A549 (cell line): ENCODE measurements at regions not wholly inside any gene's neighbourhood (a gene's known extent, or its start where the extent isn't known, plus 50 kb on each side); places are given as distances from the start of the nearest gene placed in this dataset.

ENCODE experiments used
- ATAC-seq, 2 experiments: fragments of 200-7000 bp in 1 of 2; fragments of >200 bp in 1 of 2; cut with Nextera tagmentation in 1 of 2; cut with Tn5 transposase in 1 of 2; 3 replicates each; pipeline versions ENCODE4 v1.8.0 to v1.9.1; 2018 to 2020; ENCODE audit warnings: mild to moderate bottlenecking in 1 of 2, moderate library complexity in 1 of 2
- CTCF ChIA-PET: fragments of 300-600 bp; sonication (Branson Sonifier 250); formaldehyde crosslinking; extraction: SDS; loops from one replicate; lab custom pipeline; 2021; ENCODE audit warnings: antibody characterized with exemption, inconsistent platforms; lab: Yijun Ruan, JAX
- POLR2A ChIA-PET: fragments of 350-600 bp; formaldehyde crosslinking; extraction: SDS; loops from one replicate; lab custom pipeline; 2021; ENCODE audit warnings: antibody characterized with exemption, inconsistent platforms; lab: Yijun Ruan, JAX
- DNase-seq, 2 experiments: peaks; one replicate each; pipeline versions ENCODE4 v3.0.0 to v3.0.0-alpha.2; 2011 to 2016; ENCODE audit warnings: low read depth in 1 of 2, low spot score in 1 of 2
- FAIRE-seq: peaks from 2 replicates; lab custom pipeline; 2011; peaks lifted over from hg19 to GRCh38; lab: Jason Lieb, UNC
- H3K27ac ChIP-seq, 2 experiments: fragments of >200 bp; sonication (Bioruptor Twin); formaldehyde crosslinking; 3 replicates each; pipeline ENCODE4 v1.5.1; 2016 to 2017
- H3K4me1 ChIP-seq: fragments of >200 bp; sonication (Bioruptor Twin); formaldehyde crosslinking; 3 replicates; pipeline ENCODE4 v1.6.1; 2016
- H3K4me2 ChIP-seq: fragments of >200 bp; sonication (Bioruptor Twin); formaldehyde crosslinking; 3 replicates; pipeline ENCODE4 v1.6.1; 2016
- H3K4me3 ChIP-seq: fragments of >200 bp; sonication (Bioruptor Twin); formaldehyde crosslinking; 3 replicates; pipeline ENCODE4 v1.5.1; 2016
- H3K9me3 ChIP-seq: fragments of >200 bp; sonication (Bioruptor Twin); formaldehyde crosslinking; 3 replicates; pipeline ENCODE4 v1.6.1; 2016
- BHLHE40 ChIP-seq: IDR thresholded peaks from 2 replicates; pipeline ENCODE4 v1.6.1; 2012; ENCODE audit warnings: low read depth, low read length, inconsistent platforms
- FOSB ChIP-seq: fragments of 250-450 bp; sonication (Bioruptor Pico); IDR thresholded peaks from 2 replicates; pipeline ENCODE4 v1.5.0; 2020; ENCODE audit warnings: mild to moderate bottlenecking, moderate library complexity
- FOSL2 ChIP-seq, 2 experiments: fragments of 450-650 bp in 1 of 2; fragments of >200 bp in 1 of 2; sonication (Bioruptor Twin) in 1 of 2; formaldehyde crosslinking; IDR thresholded peaks; 2 replicates each; pipeline versions ENCODE4 v1.5.0 to v1.6.1; 2016 to 2020; ENCODE audit warnings: mild to moderate bottlenecking in 1 of 2, moderate library complexity in 1 of 2
- FOXS1 ChIP-seq: fragments of 250-450 bp; sonication (Bioruptor Pico); IDR thresholded peaks from 2 replicates; pipeline ENCODE4 v1.5.0; 2020; ENCODE audit warnings: mild to moderate bottlenecking, moderate library complexity
- HEYL ChIP-seq: fragments of 250-450 bp; sonication (Bioruptor Pico); IDR thresholded peaks from 2 replicates; pipeline ENCODE4 v1.8.0; 2021; ENCODE audit warnings: mild to moderate bottlenecking, moderate library complexity
- HOXA7 ChIP-seq: fragments of 250-450 bp; sonication (Bioruptor Pico); IDR thresholded peaks from 2 replicates; pipeline ENCODE4 v1.5.0; 2020; ENCODE audit warnings: mild to moderate bottlenecking, moderate library complexity
- HOXB13 ChIP-seq: fragments of 250-450 bp; sonication (Bioruptor Pico); IDR thresholded peaks from 2 replicates; pipeline ENCODE4 v1.5.0; 2020; ENCODE audit warnings: low read depth, mild to moderate bottlenecking, moderate library complexity
- JUN ChIP-seq, 2 experiments: fragments of >200 bp; sonication (Bioruptor Twin); formaldehyde crosslinking; IDR thresholded peaks; 2 replicates in 1 of 2; 3 replicates in 1 of 2; pipeline ENCODE4 v1.6.1; 2016 to 2017
- KDM5A ChIP-seq: fragments of 200-600 bp; sonication (generic); IDR thresholded peaks from 2 replicates; pipeline ENCODE4 v1.6.1; 2016; ENCODE audit warnings: antibody characterized with exemption, mild to moderate bottlenecking
- MAFK ChIP-seq: fragments of 450-650 bp; IDR thresholded peaks from 2 replicates; pipeline ENCODE4 v1.6.1; 2014; ENCODE audit not compliant: partially characterized antibody
- MYC ChIP-seq: IDR thresholded peaks from 2 replicates; pipeline ENCODE4 v1.6.1; 2012; ENCODE audit warnings: mild to moderate bottlenecking, inconsistent platforms, low read length, improper control_type of control experiment, borderline replicate concordance
- NFE2L2 ChIP-seq: fragments of 150-350 bp; conservative IDR thresholded peaks from 2 replicates; pipeline ENCODE4 v1.6.1; 2014; ENCODE audit warnings: low read length
- POLR2A ChIP-seq: IDR thresholded peaks from 2 replicates; pipeline ENCODE4 v1.6.1; 2012; ENCODE audit warnings: mild to moderate bottlenecking, low read length
- RCOR1 ChIP-seq: fragments of 150-350 bp; IDR thresholded peaks from 2 replicates; pipeline ENCODE4 v1.6.1; 2014; ENCODE audit warnings: antibody characterized with exemption, low read length, low read depth
- SREBF2 ChIP-seq: fragments of 450-650 bp; IDR thresholded peaks from 2 replicates; pipeline ENCODE4 v1.6.1; 2014; ENCODE audit warnings: mild to moderate bottlenecking, moderate library complexity
- ZC3H11A ChIP-seq: fragments of 450-650 bp; IDR thresholded peaks from 2 replicates; pipeline ENCODE4 v1.6.1; 2014; ENCODE audit warnings: antibody characterized with exemption, mild to moderate bottlenecking
- ZNF302 ChIP-seq: fragments of 250-450 bp; sonication (Bioruptor Pico); IDR thresholded peaks from 2 replicates; pipeline ENCODE4 v1.9.0; 2021; ENCODE audit warnings: inconsistent platforms, mild to moderate bottlenecking, moderate library complexity
- ZSCAN20 ChIP-seq: fragments of 250-450 bp; sonication (Bioruptor Pico); IDR thresholded peaks from 2 replicates; pipeline ENCODE4 v1.8.0; 2022; ENCODE audit warnings: mild to moderate bottlenecking, moderate library complexity
- WGBS: methylation state at CpG from one replicate; pipeline ENCODE4 v1.1.6; 2017; ENCODE audit errors: missing lambda C conversion rate; 5-methylcytosine and 5-hydroxymethylcytosine counted together
- TF ChIP-seq, protein P1 (sequence below): fragments of >200 bp; sonication (Bioruptor Twin); formaldehyde crosslinking; IDR thresholded peaks from 2 replicates; pipeline ENCODE4 v1.6.1; 2016
- TF ChIP-seq, protein P2 (sequence below): fragments of 250-450 bp; sonication (Bioruptor Pico); IDR thresholded peaks from 2 replicates; pipeline ENCODE4 v1.5.0; 2021; ENCODE audit warnings: mild to moderate bottlenecking, moderate library complexity, borderline replicate concordance
- TF ChIP-seq, protein P3 (sequence below): fragments of >200 bp; sonication (Bioruptor Twin); formaldehyde crosslinking; IDR thresholded peaks from 3 replicates; pipeline ENCODE4 v1.5.1; 2016
- TF ChIP-seq, protein P4 (sequence below): IDR thresholded peaks from 2 replicates; pipeline ENCODE4 v1.6.1; 2012
- TF ChIP-seq, protein P5 (sequence below): fragments of 250-450 bp; sonication (Bioruptor Pico); IDR thresholded peaks from 2 replicates; pipeline ENCODE4 v1.5.0; 2020; ENCODE audit warnings: low read depth, mild to moderate bottlenecking, moderate library complexity
- TF ChIP-seq, protein P6 (sequence below): fragments of 150-350 bp; IDR thresholded peaks from 2 replicates; pipeline ENCODE4 v1.6.1; 2014; ENCODE audit warnings: low read depth, mild to moderate bottlenecking, low read length

DNA sequence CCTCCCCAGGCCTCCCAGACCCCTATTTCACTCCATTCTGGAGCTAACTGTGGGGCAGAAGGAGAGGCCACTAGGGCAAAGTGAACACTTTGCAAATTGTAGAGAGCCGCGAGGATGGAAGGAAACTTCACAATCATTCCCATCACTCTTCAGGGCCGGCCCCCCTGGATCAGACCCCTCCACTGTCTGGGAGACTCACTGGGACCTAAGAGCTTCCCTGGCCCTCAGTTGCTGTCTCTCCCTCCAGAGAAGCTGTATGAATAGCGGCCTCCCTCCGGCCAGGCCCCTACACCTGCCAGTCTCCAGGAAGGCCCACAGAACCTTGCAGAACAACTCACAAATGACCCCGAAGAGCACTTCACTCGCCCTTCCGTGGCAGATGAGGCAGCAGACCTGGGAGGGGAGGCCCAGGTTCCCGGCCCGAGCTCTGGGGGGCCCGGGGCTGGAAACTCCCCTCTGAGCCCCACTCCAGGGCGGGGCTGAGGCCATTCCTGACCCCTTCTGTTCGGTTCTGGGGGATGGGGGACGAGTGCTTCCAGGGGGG lies 141.9 kb upstream of the IER5L start:
- H3K4me1 ChIP-seq, result peaks cover 50% of the 10 kb centered on the region
- H3K4me3 ChIP-seq, result no peak overlapping the region
- CTCF ChIA-PET, result interaction anchor here (0.6 to 1.3 kb wide), 11 partner anchors 7 to 301 kb away, joined by 3 to 5 read pairs (median 3); partner anchors contain the start of gene C9orf50
- peak overlapping the region; percentile 44 to 82; a peak in 5 of 6 replicates for H3K27ac ChIP-seq
- WGBS, result 90% methylated on average over 11 of the region's 14 CpGs
- no peak for FAIRE-seq
- TF ChIP-seq, protein P1, sequence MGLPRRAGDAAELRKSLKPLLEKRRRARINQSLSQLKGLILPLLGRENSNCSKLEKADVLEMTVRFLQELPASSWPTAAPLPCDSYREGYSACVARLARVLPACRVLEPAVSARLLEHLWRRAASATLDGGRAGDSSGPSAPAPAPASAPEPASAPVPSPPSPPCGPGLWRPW, result no peak
- no peak for TF ChIP-seq RCOR1
- TF ChIP-seq SREBF2, result no peak
- no peak for TF ChIP-seq ZC3H11A
- TF ChIP-seq ZSCAN20 (CRISPR knock-in tag), result no peak
- TF ChIP-seq HEYL (CRISPR knock-in tag), result no peak
- no peak for TF ChIP-seq MYC
- TF ChIP-seq, all 56 proteins: peak for 0
- DNase-seq (no peak), ATAC-seq (no peak)
- H3K4me2 ChIP-seq, result no peak overlapping the region
- POLR2A ChIA-PET, result interaction anchor here (1.1 to 1.7 kb wide), 2 partner anchors 142 to 163 kb away, joined by 3 to 8 read pairs; partner anchors contain the start of gene IER5L
- no peaks in the 10 kb centered on the region for H3K9me3 ChIP-seq

DNA sequence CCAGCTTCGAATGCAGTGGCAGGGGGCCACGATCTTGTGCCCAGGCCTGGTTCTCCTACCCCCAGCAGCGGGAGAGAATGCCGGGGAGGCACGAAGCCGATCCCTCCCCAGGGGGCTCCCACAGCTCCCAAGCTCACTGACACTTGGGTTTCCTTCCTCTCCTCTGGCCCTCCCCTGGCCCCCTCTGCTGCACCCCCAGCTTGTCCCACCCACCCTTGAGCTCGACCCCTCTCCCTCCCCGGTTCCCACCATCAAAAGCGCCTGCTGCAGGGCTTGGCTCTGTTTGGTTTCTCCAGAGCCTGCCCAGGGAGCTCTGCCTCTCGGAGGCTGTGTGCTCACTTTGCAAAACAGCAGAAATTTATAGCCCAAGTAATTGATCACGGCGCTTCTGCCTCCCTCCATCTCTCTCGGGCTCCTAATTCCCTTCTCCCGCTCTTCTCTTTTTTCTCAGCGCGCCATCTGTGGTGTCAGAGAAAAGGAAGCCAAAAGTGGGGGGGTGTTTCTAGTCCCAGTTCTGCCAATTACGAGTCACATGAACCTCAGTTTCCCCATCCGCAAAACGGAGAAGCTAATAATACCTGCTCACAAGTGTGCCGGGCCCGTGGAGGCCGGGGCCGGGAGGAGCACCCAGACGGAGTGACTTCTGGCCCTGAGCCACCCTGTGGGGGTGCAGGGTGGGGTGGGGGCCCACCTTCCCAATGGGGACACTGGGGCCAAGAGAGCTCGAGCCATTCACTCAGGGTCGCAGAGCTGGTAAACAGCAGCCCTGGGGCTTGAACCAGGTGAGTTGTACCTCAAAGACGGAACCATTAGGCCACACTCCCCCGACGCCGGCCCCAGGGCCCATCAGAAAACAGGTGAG lies 141.2 kb upstream of the IER5L start:
- WGBS, result 91% methylated on average over 25 of the region's 30 CpGs
- H3K4me1 ChIP-seq, result peaks cover 54% of the 10 kb centered on the region
- no peak overlapping the region for H3K4me3 ChIP-seq
- H3K9me3 ChIP-seq, result no peaks in the 10 kb centered on the region
- no peak overlapping the region for H3K4me2 ChIP-seq
- FAIRE-seq, result no peak
- no peak for ATAC-seq
- DNase-seq, result no peak
- H3K27ac ChIP-seq, result peak overlapping the region in 1 of 2 experiments; percentile 82; a peak in 3 of 6 replicates
- TF ChIP-seq FOSB (CRISPR knock-in tag), result no peak
- TF ChIP-seq ZNF302 (CRISPR knock-in tag), result no peak
- TF ChIP-seq, protein P2, sequence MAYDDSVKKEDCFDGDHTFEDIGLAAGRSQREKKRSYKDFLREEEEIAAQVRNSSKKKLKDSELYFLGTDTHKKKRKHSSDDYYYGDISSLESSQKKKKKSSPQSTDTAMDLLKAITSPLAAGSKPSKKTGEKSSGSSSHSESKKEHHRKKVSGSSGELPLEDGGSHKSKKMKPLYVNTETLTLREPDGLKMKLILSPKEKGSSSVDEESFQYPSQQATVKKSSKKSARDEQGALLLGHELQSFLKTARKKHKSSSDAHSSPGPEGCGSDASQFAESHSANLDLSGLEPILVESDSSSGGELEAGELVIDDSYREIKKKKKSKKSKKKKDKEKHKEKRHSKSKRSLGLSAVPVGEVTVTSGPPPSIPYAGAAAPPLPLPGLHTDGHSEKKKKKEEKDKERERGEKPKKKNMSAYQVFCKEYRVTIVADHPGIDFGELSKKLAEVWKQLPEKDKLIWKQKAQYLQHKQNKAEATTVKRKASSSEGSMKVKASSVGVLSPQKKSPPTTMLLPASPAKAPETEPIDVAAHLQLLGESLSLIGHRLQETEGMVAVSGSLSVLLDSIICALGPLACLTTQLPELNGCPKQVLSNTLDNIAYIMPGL (CRISPR knock-in tag), result no peak
- TF ChIP-seq, protein P3, sequence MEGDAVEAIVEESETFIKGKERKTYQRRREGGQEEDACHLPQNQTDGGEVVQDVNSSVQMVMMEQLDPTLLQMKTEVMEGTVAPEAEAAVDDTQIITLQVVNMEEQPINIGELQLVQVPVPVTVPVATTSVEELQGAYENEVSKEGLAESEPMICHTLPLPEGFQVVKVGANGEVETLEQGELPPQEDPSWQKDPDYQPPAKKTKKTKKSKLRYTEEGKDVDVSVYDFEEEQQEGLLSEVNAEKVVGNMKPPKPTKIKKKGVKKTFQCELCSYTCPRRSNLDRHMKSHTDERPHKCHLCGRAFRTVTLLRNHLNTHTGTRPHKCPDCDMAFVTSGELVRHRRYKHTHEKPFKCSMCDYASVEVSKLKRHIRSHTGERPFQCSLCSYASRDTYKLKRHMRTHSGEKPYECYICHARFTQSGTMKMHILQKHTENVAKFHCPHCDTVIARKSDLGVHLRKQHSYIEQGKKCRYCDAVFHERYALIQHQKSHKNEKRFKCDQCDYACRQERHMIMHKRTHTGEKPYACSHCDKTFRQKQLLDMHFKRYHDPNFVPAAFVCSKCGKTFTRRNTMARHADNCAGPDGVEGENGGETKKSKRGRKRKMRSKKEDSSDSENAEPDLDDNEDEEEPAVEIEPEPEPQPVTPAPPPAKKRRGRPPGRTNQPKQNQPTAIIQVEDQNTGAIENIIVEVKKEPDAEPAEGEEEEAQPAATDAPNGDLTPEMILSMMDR, result no peak
- TF ChIP-seq FOXS1 (CRISPR knock-in tag), result no peak
- no peak for TF ChIP-seq HOXA7 (CRISPR knock-in tag)
- TF ChIP-seq HOXB13 (CRISPR knock-in tag), result no peak
- no peak for TF ChIP-seq POLR2A
- no peak for TF ChIP-seq BHLHE40
- no peak for TF ChIP-seq JUN (IDR thresholded peaks at IDR 0.05)
- no peak for TF ChIP-seq MAFK
- no peak for TF ChIP-seq ZSCAN20 (CRISPR knock-in tag)
- TF ChIP-seq, protein P4, sequence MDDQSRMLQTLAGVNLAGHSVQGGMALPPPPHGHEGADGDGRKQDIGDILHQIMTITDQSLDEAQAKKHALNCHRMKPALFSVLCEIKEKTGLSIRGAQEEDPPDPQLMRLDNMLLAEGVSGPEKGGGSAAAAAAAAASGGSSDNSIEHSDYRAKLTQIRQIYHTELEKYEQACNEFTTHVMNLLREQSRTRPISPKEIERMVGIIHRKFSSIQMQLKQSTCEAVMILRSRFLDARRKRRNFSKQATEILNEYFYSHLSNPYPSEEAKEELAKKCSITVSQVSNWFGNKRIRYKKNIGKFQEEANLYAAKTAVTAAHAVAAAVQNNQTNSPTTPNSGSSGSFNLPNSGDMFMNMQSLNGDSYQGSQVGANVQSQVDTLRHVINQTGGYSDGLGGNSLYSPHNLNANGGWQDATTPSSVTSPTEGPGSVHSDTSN, result no peak
- TF ChIP-seq, protein P5, sequence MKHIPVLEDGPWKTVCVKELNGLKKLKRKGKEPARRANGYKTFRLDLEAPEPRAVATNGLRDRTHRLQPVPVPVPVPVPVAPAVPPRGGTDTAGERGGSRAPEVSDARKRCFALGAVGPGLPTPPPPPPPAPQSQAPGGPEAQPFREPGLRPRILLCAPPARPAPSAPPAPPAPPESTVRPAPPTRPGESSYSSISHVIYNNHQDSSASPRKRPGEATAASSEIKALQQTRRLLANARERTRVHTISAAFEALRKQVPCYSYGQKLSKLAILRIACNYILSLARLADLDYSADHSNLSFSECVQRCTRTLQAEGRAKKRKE (CRISPR knock-in tag), result no peak
- TF ChIP-seq NFE2L2, result no peak
- TF ChIP-seq FOSL2 (IDR thresholded peaks at IDR 0.05), result no peak
- TF ChIP-seq FOSL2 (CRISPR knock-in tag; IDR thresholded peaks at IDR 0.05), result no peak
- no peak for TF ChIP-seq KDM5A
- TF ChIP-seq SREBF2, result no peak
- TF ChIP-seq, protein P6, sequence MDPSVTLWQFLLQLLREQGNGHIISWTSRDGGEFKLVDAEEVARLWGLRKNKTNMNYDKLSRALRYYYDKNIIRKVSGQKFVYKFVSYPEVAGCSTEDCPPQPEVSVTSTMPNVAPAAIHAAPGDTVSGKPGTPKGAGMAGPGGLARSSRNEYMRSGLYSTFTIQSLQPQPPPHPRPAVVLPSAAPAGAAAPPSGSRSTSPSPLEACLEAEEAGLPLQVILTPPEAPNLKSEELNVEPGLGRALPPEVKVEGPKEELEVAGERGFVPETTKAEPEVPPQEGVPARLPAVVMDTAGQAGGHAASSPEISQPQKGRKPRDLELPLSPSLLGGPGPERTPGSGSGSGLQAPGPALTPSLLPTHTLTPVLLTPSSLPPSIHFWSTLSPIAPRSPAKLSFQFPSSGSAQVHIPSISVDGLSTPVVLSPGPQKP, result no peak
- ChIA-PET POLR2A (interaction anchor here (0.6 to 1.7 kb wide), 4 partner anchors 15 to 164 kb away, joined by 3 to 8 read pairs (median 4); partner anchors contain the start of gene IER5L), CTCF (interaction anchor here (0.6 to 1.3 kb wide), 3 partner anchors 15 to 161 kb away, joined by 3 to 5 read pairs (median 3); no protein-coding TSS in a partner anchor)
